ENCODE measurements at regions not wholly inside any gene's neighbourhood (a gene's known extent, or its start where the extent isn't known, plus 50 kb on each side); places are given as distances from the start of the nearest gene placed in this dataset.

DNA sequence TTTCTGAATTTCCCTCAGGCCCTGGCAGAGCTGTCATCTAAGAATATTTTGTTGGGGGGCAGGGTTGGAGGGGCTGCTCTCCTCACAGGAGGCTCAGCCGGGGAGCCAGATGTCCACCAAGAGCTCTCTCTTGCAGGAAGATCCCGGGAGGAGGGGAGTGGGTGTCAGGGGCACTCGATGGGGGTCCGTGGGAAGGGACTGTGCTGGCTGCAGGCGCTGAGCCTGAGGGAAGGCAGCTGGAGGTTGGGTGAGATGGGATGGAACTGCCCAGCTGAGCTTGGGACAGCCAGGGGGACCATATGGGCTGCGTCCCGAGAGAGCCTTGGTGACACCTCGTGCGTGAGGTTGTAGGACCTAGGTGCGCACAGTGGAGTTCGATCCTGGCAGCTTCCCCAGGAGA is 111.2 kb upstream of the GSE1 start:
- TF ChIP-seq POLR2A (IDR thresholded peaks at IDR 0.05) = no peak
- no peak for TF ChIP-seq CTCF (IDR thresholded peaks at IDR 0.05)

Measured in body of pancreas (tissue), 4 donors.